DND-41 (cell line): ENCODE measurements at regions not wholly inside any gene's neighbourhood (a gene's known extent, or its start where the extent isn't known, plus 50 kb on each side); places are given as distances from the start of the nearest gene placed in this dataset.

Source experiments
- ATAC-seq: fragments of 200-7000 bp; cut with Tn5 transposase; 3 replicates; pipeline ENCODE4 v1.9.1; 2021; ENCODE audit warnings: low read depth; ENCODE audit not compliant: insufficient read depth
- DNase-seq: peaks from one replicate; pipeline ENCODE4 v3.0.0-alpha.2; 2020
- H2AFZ ChIP-seq: 2 replicates; pipeline ENCODE4 v1.6.0; 2012; ENCODE audit warnings: low read depth, low read length
- H3K27ac ChIP-seq: 2 replicates; pipeline ENCODE4 v1.5.1; 2012; ENCODE audit warnings: low read length, inconsistent platforms
- H3K27me3 ChIP-seq: fragments of 200-600 bp; sonication (generic); 2 replicates; pipeline ENCODE4 v1.6.0; 2012; ENCODE audit warnings: low read length, mild to moderate bottlenecking, inconsistent platforms; ENCODE audit not compliant: insufficient read depth, poor library complexity
- H3K36me3 ChIP-seq: 2 replicates; pipeline ENCODE4 v1.5.1; 2012; ENCODE audit warnings: low read length, inconsistent platforms; ENCODE audit not compliant: insufficient read depth
- H3K4me1 ChIP-seq: 2 replicates; pipeline ENCODE4 v1.5.1; 2012; ENCODE audit warnings: mild to moderate bottlenecking, low read length; ENCODE audit not compliant: insufficient read depth
- H3K4me2 ChIP-seq: 2 replicates; pipeline ENCODE4 v1.6.0; 2012; ENCODE audit warnings: mild to moderate bottlenecking, moderate library complexity, low read length, inconsistent platforms; ENCODE audit not compliant: insufficient read depth
- H3K4me3 ChIP-seq, 2 experiments: fragments of 200-600 bp in 1 of 2; shearing (Covaris generic) in 1 of 2; 2 replicates each; pipeline ENCODE4 v1.5.1; 2012 to 2016; ENCODE audit warnings: inconsistent platforms in 2 of 2, low read length in 2 of 2, mild to moderate bottlenecking in 2 of 2, low read depth in 1 of 2, moderate library complexity in 1 of 2
- H3K79me2 ChIP-seq: 2 replicates; pipeline ENCODE4 v1.6.0; 2012; ENCODE audit warnings: low read length, inconsistent platforms; ENCODE audit not compliant: insufficient read depth
- H3K9ac ChIP-seq: 2 replicates; pipeline ENCODE4 v1.6.0; 2012; ENCODE audit warnings: low read depth, mild to moderate bottlenecking, inconsistent platforms, low read length, moderate library complexity
- H3K9me3 ChIP-seq: 2 replicates; pipeline ENCODE4 v1.5.1; 2012; ENCODE audit warnings: low read length, moderate library complexity, mild to moderate bottlenecking, inconsistent platforms; ENCODE audit not compliant: insufficient read depth, severe bottlenecking
- H4K20me1 ChIP-seq: 2 replicates; pipeline ENCODE4 v1.6.0; 2012; ENCODE audit warnings: low read length; ENCODE audit not compliant: insufficient read depth
- EZH2 ChIP-seq: IDR thresholded peaks from 3 replicates; pipeline ENCODE4 v1.6.1; 2012; ENCODE audit warnings: borderline replicate concordance, low read depth, mild to moderate bottlenecking, moderate library complexity, low read length, inconsistent platforms; ENCODE audit not compliant: severe bottlenecking
- TF ChIP-seq, protein P1 (sequence below): IDR thresholded peaks from 2 replicates; pipeline ENCODE4 v1.5.1; 2012; ENCODE audit warnings: borderline replicate concordance, low read length, moderate library complexity, mild to moderate bottlenecking; ENCODE audit not compliant: poor library complexity, severe bottlenecking; ENCODE audit errors: extremely low read depth

DNA sequence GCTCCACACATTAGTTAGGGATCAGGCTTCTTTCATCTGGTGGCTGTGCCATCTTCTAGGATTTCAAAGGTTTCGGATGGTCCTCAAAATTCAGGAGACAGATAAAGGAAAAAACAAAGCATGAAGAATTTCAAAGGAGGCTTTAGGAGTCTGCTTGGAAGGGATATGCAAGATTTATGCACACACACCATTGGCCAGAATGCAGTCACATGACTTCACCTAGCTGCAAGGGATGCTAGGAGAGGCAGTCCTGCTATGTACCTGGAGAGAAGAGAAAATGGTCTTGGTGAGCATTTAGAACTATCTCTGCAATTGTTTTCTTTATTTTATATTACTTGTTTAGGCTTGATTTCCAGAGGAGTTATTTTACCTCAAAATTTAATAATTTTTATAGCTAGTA is 174.6 kb downstream of the PCTP start:
- H4K20me1 ChIP-seq = no peaks in the 10 kb centered on the region
- peak overlapping the region; percentile 41; the same call in 1 of the 2 replicates for H2AFZ ChIP-seq
- H3K36me3 ChIP-seq = no peaks in the 10 kb centered on the region
- peak overlapping the region in 1 of 2 experiments; percentile 27; a peak in 1 of 4 replicates for H3K4me3 ChIP-seq
- peaks cover 3% of the 10 kb centered on the region for H3K9me3 ChIP-seq
- H3K9ac ChIP-seq = no peak overlapping the region
- H3K27me3 ChIP-seq = no peaks in the 10 kb centered on the region
- no peaks in the 10 kb centered on the region for H3K79me2 ChIP-seq
- TF ChIP-seq, protein P1, sequence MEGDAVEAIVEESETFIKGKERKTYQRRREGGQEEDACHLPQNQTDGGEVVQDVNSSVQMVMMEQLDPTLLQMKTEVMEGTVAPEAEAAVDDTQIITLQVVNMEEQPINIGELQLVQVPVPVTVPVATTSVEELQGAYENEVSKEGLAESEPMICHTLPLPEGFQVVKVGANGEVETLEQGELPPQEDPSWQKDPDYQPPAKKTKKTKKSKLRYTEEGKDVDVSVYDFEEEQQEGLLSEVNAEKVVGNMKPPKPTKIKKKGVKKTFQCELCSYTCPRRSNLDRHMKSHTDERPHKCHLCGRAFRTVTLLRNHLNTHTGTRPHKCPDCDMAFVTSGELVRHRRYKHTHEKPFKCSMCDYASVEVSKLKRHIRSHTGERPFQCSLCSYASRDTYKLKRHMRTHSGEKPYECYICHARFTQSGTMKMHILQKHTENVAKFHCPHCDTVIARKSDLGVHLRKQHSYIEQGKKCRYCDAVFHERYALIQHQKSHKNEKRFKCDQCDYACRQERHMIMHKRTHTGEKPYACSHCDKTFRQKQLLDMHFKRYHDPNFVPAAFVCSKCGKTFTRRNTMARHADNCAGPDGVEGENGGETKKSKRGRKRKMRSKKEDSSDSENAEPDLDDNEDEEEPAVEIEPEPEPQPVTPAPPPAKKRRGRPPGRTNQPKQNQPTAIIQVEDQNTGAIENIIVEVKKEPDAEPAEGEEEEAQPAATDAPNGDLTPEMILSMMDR = no peak
- TF ChIP-seq EZH2 = no peak
- H3K4me1 ChIP-seq = peaks cover 22% of the 10 kb centered on the region
- peak overlapping the region; percentile 57 for H3K4me2 ChIP-seq
- H3K27ac ChIP-seq = peak overlapping the region; percentile 81
- no peak for DNase-seq
- ATAC-seq = no peak

DNA sequence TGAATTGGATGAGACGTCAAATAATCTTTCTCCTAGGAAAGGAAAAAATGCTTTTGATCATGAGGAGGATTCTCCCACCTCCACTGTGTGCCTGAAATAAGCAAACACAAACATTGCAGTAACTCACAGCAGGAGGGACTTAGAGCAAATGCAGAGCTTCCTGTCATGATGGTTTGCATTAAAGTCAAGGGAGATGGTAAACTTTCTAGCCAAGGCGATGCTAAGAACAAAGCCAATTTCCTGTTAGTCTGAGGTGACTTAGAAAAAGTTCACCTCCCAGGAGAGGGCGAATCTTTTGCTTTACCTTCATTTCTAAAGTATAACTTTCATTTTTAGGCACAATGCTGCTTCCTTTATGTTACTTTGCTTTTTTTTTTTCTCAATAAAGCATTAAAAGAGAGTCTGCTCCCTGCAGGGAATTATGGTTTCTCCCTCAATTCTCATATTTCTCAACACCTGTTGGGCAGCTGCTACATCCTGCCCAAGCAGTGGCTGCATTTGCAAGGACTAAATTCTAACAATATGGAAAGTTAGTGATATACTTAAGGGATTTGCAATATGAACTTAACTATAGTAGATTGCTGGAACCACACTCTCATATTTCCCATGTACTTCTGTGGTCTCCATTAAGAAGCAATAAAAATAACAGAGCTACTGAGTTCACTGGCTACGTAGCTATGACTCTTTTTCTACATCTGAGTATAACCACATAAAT is 175.6 kb downstream of the PCTP start:
- no peaks in the 10 kb centered on the region for H3K79me2 ChIP-seq
- H3K4me3 ChIP-seq = peak overlapping the region in 1 of 2 experiments; percentile 27; a peak in 2 of 4 replicates
- H3K9ac ChIP-seq = peak overlapping the region; percentile 20
- ATAC-seq = peak; percentile 95
- H2AFZ ChIP-seq = peak overlapping the region; percentile 41; the same call in 1 of the 2 replicates
- DNase-seq = peak; percentile 50
- H3K27ac ChIP-seq = peak overlapping the region; percentile 81
- H3K9me3 ChIP-seq = peaks cover 3% of the 10 kb centered on the region
- no peaks in the 10 kb centered on the region for H3K36me3 ChIP-seq
- H3K4me1 ChIP-seq = peaks cover 22% of the 10 kb centered on the region
- TF ChIP-seq, protein P1 = peak; percentile 27
- no peak for TF ChIP-seq EZH2
- no peaks in the 10 kb centered on the region for H4K20me1 ChIP-seq
- peak overlapping the region; percentile 57 for H3K4me2 ChIP-seq
- no peaks in the 10 kb centered on the region for H3K27me3 ChIP-seq

DNA sequence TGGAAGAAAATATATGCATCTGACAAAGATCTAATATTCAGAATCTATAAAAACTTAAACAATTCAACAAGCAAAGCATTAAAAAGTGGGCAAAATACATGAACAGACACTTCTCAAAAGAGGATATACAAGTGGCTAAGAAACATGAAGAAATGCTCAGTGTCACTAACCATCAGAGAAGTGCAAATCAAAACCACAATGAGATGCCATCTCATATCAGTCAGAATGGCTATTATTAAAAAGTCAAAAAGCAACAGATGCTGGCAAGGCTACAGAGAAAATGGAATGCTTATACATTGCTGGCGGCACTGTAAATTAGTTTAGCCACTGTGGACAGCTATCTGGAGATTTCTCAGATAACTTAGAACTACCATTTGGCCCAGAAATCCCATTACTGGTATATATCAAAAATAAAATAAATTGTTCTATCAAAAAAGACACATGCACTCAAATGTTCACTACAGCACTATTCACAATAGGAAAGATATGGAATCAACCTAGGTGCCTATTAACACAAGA is 179.5 kb downstream of the PCTP start:
- Histone ChIP-seq H3K27me3 (no peaks in the 10 kb centered on the region), H2AFZ (no peak overlapping the region), H3K4me2 (no peak overlapping the region), H3K79me2 (no peaks in the 10 kb centered on the region), H3K9ac (no peak overlapping the region), H3K36me3 (no peaks in the 10 kb centered on the region), H4K20me1 (no peaks in the 10 kb centered on the region), H3K27ac (no peak overlapping the region), H3K4me1 (peaks cover 19% of the 10 kb centered on the region), H3K9me3 (peaks cover 2% of the 10 kb centered on the region), H3K4me3 (no peak overlapping the region)
- ATAC-seq (no peak), DNase-seq (no peak)
- TF ChIP-seq EZH2 = no peak
- TF ChIP-seq, protein P1 = no peak
